Bronchial epithelial cell (primary cell): ENCODE measurements at regions not wholly inside any gene's neighbourhood (a gene's known extent, or its start where the extent isn't known, plus 50 kb on each side); places are given as distances from the start of the nearest gene placed in this dataset.

ENCODE experiments used
- DNase-seq: peaks from one replicate; pipeline ENCODE4 v3.0.0-alpha.2; 2010; ENCODE audit warnings: low read depth
- FAIRE-seq: peaks from 2 replicates; lab custom pipeline; 2011; peaks lifted over from hg19 to GRCh38; lab: Jason Lieb, UNC
- H3K27me3 ChIP-seq: 2 replicates; pipeline ENCODE4 v1.5.1; 2011; ENCODE audit warnings: low read length; ENCODE audit not compliant: control insufficient read depth, insufficient read depth
- H3K36me3 ChIP-seq: 2 replicates; pipeline ENCODE4 v1.5.1; 2011; ENCODE audit warnings: low read length; ENCODE audit not compliant: control insufficient read depth, insufficient read depth
- H3K4me3 ChIP-seq: 2 replicates; pipeline ENCODE4 v1.5.1; 2011; ENCODE audit warnings: mild to moderate bottlenecking, low read depth, low read length, control low read depth
- CTCF ChIP-seq: IDR thresholded peaks from 2 replicates; pipeline ENCODE4 v1.5.1; 2011; ENCODE audit warnings: mild to moderate bottlenecking, moderate library complexity, low read length, control low read depth, inconsistent platforms; ENCODE audit not compliant: insufficient read depth, severe bottlenecking

DNA sequence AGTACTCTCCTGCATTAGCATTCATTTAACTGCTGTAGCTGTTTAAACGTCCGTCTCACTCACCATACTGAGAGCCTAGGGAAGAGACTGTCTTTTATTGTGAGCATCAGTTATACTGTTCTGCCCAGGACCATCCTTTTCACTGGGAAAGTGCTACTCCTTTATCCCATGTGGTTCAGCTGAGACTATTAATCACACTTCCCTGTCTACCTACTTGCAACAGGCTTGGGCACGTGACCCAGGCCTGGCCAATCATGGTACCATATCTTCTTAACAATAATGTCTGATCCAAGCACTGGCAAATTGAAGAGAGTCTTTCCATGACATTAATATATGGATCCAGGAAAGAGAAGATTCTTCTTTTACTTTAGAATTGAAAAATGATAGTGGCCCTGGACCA is 108.1 kb downstream of the TM2D1 start:
- Histone ChIP-seq H3K27me3 (no peaks in the 10 kb centered on the region), H3K4me3 (no peak overlapping the region)

DNA sequence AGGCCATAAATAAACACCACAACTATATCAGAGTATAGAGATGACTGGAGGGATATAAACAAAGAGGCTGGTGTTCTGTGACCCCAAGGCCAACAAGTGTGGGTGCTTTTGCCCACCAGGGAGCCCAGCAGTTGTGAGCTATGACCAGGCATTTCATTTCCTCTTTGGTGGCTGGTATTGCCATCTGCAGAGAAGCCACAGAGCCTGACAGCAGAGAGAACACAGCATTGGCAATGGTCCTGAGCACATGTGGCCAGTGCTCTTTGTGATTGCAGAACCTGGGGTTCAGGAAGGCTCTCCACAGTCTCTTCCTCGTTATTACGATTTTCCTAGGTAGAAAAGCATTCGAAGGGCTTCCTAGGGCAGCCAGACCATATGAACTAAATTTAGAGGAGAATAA is 112.3 kb downstream of the TM2D1 start:
- no peak overlapping the region for H3K4me3 ChIP-seq
- no peak for TF ChIP-seq CTCF
- no peaks in the 10 kb centered on the region for H3K36me3 ChIP-seq
- DNase-seq (no peak), FAIRE-seq (no peak)
- H3K27me3 ChIP-seq = no peaks in the 10 kb centered on the region

More for the DNA sequence above, 108.1 kb downstream of the TM2D1 start:
- DNase-seq (peak; percentile 59), FAIRE-seq (no peak)
- no peaks in the 10 kb centered on the region for H3K36me3 ChIP-seq
- no peak for TF ChIP-seq CTCF

DNA sequence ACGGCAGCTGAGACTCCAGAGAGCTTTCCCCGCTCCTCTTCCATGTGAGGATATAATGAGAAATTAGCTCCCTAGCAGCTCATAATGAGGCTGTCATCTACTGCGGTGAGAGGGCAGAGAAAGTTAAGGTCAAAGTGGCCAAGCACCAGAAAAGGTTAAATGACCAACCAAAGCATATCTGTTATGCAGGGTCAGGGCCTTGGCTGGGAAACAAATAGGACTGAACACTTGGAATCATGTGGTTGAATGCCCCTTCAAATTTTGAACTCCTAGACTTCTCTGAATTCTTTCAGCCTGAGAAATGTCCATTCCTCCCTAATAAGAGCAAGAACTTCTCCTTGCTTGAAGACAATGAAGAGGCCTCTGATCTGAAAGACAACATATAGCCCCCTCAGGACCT is 115.9 kb downstream of the TM2D1 start:
- H3K36me3 ChIP-seq = no peaks in the 10 kb centered on the region
- no peak overlapping the region for H3K4me3 ChIP-seq
- FAIRE-seq = no peak
- DNase-seq = no peak
- no peak for TF ChIP-seq CTCF
- no peaks in the 10 kb centered on the region for H3K27me3 ChIP-seq

DNA sequence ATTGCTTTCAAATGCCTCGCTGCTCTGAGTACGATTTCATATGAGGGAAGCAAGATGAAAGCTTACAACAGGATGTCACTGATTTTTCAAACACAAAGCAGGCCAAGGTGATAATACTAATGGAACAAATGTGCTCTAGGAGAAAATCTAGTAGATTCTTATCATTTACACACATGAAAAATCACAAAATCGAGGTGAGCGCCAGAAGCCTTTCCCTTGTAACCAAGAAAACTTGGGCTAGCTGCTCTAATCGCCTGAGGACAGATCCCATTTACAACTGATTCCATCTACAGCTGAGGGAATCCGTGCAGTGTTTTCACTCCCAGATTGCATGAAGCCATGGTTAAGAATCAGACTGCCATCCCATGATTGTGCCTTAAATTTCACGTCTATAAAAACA is 117.5 kb downstream of the TM2D1 start:
- no peaks in the 10 kb centered on the region for H3K36me3 ChIP-seq
- H3K27me3 ChIP-seq = no peaks in the 10 kb centered on the region
- no peak for TF ChIP-seq CTCF
- DNase-seq (no peak), FAIRE-seq (no peak)
- H3K4me3 ChIP-seq = no peak overlapping the region

DNA sequence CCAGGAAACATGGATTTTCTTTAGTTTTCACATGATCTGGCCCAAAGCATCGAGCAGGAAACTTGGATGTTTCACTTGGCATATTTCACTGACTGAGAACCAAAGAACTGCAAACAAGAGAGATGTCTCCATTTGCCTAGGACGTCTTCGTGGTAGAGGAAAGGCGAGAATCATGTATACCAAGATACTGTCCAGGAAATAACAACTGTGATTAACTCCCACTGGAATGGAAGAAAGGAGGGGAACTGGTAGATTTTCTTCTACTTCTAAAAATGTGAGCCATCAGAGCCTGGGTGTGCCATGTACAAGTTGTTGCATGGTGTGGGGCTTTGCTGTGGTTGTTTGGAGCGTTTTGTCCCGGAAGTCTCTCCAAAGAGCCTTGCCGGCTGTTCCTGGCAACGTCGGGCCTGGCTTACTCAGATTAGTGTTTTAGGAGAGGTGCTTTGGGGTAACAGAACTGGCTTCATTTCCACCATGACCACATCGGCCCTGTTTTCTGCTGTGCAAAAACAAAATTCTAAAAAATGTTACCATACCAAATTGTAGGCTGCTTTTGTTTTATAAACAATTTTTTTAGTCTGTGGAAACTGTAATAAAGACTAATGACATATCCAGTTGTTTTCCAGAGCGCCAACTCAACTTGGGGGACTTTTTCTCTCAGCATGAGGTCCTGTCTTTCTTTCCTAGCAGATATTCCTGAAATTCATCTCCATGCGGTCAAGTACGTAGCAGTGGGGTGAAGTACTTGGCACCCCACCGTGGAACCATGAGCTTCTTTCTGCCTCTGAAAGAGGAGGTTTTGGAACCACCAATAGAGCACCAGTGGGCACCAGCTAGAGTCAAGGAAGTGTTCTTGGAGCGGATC is 118.3 kb downstream of the TM2D1 start:
- TF ChIP-seq CTCF = no peak
- H3K4me3 ChIP-seq = peak overlapping the region; percentile 7
- peak; percentile 94 for DNase-seq
- FAIRE-seq = peak; percentile 50
- H3K36me3 ChIP-seq = no peaks in the 10 kb centered on the region
- H3K27me3 ChIP-seq = no peaks in the 10 kb centered on the region
